ENCODE measurements at regions not wholly inside any gene's neighbourhood (a gene's known extent, or its start where the extent isn't known, plus 50 kb on each side); places are given as distances from the start of the nearest gene placed in this dataset.

GRCh38 chr2:181185421-181185820 lies 205.0 kb downstream of the UBE2E3 start:
- no peak for TF ChIP-seq EZH2 (IDR thresholded peaks at IDR 0.05; ENCODE audit: insufficient read depth, poor library complexity, severe bottlenecking)
- no peak for TF ChIP-seq EZH2phosphoT487 (IDR thresholded peaks at IDR 0.05; ENCODE audit: insufficient read depth, low read depth)

Measured in GM23248 (cell line).